GM19463 (cell line): ENCODE measurements at regions not wholly inside any gene's neighbourhood (a gene's known extent, or its start where the extent isn't known, plus 50 kb on each side); places are given as distances from the start of the nearest gene placed in this dataset.

Source experiments
- ATAC-seq: cut with Tn5 transposase; IDR thresholded peaks from one replicate; pipeline ENCODE4 v1.9.1; 2021; ENCODE audit warnings: mild to moderate bottlenecking, moderate library complexity; ENCODE audit not compliant: unreplicated experiment

DNA sequence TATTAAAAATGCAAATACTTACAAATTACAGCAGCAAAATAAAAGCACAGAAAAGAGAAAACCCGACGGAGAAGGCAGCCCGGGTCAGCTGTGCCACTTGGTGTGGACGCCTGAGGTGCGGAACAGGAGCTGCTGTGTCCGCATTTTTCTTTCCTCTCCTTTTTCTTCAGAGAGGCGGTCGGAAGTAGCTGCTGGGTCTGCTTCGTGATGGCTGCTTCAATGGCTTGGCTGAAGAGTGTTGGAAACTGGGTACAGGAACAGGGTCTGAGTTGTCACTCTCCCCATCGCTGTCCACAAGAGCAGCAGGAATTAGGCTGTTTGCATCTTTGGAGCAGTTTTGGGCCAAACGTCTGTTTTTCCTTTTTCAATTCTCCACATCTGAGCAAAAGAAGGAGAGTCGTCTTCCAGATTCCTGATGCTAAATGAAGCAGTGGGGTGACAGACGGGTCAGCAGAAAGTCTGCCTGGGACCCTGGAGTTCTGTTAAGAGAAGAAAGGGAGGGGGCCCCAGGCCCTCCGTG is 53.5 kb upstream of the ARL8B start:
- no peak for ATAC-seq

DNA sequence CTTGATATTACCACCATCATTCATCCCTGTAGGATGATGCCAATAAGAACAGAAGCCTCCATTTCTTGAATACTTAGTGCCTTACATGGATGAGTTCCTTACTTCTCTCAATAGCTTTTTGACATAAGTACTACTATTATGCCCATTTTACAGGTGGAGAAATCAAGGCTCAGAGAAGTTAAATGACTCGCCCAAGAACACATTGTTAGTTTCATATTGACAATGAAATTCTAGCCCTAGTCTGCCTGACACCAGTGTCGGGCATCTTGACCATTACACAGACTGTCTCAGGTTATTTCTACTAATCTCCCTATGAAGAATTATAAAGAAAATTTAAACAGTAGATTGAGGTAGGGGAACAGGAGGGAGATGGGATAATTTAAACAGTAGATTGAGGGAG is 52.5 kb upstream of the ARL8B start:
- ATAC-seq = no peak

DNA sequence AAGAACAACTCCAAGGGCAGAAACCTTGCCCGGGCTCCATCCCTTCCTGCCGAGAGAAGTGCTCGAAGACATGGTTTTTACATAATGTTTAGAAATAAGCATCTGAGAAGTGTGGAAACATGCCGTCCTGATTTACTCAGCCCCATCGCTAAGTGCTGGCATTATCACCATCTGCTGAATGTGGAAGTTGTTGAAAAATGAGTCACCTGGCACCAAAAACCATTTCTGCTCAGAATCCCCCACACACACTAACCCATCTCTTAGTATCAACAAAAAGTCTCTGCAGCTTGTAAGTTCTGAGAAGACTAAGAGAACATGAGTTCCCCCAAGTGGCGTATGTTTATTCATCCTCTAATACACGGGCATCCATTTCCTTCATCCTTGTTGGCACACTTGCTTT is 51.0 kb upstream of the ARL8B start:
- ATAC-seq = no peak

- ATAC-seq = no peak
Observed at GRCh38 chr3:5072100-5072816, 49.8 kb upstream of the ARL8B start.
